Fibroblast of skin of abdomen (primary cell): ENCODE measurements at regions not wholly inside any gene's neighbourhood (a gene's known extent, or its start where the extent isn't known, plus 50 kb on each side); places are given as distances from the start of the nearest gene placed in this dataset.

Experiments used
- DNase-seq: peaks from one replicate; pipeline ENCODE4 v3.0.0-alpha.2; 2013

DNA sequence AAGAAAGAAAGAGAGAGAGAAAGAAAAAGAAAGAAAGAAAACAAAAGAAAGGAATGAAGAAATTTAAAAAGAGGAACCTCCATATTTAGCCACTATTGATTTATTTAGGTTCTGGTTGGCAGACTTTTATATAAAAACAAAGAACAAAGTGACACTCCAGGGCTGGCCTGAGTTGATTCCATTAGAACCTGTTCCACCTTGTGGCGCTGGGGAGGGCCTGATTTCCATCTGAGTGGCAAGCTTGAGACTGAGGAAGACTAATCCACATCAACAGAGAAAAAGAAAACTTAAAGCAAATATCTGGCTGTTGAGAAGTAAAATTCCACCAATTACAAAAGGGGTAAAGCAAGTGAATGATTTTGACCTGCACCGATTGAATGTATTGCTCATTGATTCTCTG lies 345.3 kb downstream of the EN1 start:
- DNase-seq = no peak

DNA sequence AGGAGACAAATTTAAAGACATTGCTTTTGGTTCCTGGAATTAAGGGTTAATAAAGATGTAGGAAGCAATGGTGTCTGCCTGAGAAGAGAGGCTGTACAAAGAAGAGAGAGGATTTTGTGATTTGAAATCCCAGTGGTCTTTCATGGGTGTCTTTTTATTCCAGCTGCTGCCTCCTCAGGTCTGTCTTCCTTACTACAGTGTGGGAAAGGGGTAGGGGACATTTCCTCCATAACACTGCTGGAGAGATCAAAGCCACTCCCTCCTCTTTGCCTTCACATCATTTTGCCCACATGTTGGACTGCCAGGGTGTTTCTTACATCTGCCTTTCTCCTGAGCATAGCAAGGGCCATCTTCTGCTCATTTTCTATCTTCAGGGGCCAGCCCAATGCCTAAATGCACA lies 348.5 kb downstream of the EN1 start:
- DNase-seq = no peak

DNA sequence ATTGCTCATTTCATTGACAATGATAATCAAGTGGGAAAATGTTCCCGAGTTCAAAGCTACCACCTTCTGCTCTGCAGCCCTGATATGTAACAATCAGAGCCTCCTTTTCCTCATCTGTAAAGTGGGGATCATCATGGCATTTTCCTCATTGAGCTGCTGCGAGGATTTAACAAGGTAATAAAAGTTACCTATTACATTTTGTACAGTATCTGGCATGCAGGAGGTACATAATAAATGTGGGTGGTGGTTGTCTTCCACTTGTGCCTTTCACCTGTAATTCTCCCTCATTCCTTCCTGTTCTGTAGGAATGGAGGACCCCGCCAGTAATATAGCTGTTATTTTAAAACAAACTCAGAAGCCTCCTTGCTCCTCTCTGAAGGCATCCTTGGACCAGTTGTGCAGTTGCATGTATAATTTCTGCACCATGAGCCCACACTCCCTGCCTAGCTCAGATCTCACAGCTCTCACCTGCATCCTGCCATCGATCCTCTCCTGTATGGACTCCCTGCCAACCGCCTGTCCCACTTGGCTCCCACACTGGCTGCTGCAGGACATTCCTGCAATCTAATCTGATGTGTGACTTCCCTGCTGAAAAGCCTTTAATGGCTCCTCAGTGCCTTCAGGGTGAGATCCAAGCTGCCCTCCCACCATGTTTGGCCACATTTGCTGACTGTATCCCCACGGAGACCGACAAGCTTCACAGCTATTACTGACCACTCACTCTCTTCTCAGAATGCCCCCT lies 350.4 kb downstream of the EN1 start:
- no peak for DNase-seq

DNA sequence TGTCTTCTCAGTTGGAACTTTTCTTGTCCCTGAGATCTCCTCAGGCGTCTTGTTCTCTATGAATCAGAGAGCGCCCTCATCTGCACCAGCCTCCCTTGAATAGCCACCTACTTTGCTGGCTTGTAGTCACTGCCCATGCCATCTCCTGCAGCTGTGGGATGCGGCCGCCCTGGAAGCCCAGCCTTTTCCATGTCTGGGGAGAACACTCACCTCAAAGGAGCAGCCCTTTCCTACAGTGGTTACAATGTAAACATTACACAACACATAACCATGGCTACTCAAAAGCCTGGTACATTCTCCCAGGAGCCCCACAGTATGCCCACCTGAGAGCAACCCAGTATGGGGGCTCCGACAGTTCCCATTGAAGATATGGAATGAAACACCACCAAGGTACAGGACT lies 351.0 kb downstream of the EN1 start:
- DNase-seq = no peak

DNA sequence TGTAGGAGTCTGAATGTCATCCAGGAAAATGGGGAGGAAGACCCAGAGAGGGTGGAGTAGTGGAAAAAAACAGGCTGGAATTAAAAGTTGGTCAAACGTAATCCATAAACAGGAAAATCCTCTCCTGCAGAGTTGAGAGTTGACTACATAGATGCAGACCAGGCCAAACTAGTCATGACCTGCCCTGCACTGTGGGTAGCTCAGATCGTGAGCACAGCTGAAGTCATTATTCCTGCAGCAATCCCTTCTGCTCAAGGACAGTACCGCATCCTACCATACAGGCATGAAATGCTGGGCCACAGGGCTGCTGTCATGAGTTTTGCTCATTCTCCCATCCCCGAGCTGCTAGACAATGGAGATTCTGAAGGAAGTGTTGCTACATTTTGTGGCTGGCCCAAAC lies 352.2 kb downstream of the EN1 start:
- DNase-seq = no peak

DNA sequence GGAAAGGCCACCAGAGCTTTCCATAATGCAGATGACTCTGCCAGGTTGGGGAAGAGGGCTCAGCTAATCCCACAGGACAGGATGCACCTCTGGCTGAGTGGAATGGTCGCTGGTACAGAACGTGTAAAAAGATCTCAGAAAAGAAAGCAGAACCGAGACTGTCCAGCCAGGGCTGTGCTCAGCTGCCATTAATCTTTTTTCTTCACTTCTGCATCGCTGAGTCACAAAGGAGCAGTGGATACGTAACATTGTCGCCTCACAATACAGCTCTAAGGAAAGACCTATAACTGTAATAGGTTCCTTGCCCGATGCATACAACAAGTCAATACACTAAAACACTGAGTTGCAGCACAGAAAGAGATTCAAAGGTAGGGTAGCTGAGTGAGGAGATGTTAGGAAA lies 354.2 kb downstream of the EN1 start:
- no peak for DNase-seq

DNA sequence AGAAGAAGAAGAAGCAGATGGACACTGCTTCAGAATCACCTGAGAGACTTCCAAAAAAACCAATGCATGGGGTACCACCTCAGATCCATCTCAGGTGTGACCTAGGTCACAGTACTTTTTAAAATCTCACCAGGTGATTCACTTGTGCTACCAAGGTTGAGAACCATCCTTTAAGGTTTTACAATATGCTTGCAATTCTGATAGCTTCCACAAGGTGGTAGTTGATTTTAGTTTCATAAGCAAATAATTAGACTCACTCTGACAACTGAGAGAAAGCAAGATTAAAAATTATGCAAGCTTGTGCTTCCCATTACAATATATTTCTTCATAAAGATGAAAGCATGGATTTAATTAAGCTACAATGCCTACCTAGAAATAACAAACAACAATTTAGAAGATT lies 355.1 kb downstream of the EN1 start:
- DNase-seq = peak; percentile 6

DNA sequence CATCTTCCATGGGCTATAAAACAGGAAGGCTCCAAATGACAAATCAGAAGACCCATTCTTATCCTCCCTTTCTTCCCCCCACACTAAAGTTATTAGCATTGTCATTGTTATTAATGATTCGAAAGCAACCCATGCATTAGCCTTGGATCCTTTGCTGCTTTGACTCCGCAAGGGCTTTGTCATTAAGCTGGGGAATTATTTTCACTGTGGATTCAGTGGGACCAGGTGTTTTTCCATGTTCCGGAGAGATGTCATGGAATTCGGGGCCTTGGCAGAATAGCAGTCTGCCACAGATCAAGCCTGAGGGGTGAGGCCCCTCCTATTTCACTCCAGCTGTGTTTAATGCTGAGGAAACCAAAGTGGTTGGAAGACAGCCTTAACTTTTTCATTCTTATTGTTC lies 357.1 kb downstream of the EN1 start:
- no peak for DNase-seq

DNA sequence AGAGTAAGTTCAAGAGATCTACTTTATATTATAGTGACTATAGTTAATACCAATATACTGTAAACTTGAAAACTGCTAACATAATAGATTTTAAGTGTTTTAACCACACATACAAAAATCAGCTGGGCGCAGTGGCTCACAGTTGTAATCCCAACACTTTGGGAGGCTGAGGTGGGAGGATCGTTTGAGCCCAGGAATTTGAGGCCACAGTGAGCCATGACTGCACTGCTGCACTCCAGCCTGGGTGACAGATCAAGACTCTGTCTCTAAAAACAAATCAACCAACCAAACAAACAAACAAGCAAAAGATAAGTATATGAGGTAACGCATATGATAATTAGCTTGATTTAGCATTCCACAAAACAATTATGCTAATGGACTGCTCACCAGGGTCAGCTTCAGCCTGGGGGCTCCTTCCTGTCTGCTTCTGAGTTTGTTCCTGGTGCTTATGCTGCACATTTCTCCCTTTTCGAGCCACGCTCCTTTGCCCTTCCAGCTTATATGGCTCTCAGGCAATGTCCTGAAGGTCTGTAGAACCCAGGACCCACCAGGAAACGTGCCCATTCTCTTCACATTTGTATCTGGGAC lies 357.6 kb downstream of the EN1 start:
- DNase-seq = no peak

DNA sequence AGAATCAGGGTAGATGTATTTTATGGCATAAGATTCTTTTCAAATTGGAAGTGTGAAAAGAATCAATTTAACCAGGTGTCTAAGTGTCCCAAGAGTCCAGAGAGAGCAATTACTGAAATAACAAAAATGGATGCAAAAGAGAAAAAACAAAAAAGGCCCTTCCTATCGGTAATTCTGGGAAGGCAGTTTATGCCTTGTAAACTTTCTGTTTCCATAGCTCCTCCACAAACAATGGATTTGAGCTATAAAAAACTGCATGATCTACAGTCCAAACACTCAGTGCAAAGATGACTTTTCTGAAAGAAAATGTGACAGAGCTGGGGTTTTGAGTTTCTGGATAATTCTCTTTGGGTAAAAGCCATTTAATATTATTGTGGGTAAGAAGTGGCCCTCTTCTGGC lies 366.1 kb downstream of the EN1 start:
- DNase-seq = no peak

DNA sequence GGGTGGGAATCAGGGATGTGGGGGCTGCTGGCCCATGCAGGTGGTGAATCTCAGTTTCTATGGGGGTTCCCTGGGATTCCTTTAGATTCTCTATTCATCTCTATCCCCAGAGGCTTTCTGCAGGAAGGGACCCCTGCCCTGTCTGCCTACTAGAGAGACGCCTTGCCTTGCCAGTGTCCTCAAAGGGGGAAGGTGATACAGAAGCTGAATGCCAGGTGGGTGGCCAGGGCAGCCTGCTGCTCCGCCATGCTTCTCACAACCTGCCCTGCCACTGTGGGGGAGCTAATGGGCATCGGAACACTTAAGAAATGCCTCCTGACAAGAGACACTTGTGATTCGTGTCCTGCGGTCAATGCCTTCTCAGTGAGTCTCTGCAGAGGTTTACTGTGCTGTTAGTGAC lies 368.4 kb downstream of the EN1 start:
- DNase-seq = no peak

DNA sequence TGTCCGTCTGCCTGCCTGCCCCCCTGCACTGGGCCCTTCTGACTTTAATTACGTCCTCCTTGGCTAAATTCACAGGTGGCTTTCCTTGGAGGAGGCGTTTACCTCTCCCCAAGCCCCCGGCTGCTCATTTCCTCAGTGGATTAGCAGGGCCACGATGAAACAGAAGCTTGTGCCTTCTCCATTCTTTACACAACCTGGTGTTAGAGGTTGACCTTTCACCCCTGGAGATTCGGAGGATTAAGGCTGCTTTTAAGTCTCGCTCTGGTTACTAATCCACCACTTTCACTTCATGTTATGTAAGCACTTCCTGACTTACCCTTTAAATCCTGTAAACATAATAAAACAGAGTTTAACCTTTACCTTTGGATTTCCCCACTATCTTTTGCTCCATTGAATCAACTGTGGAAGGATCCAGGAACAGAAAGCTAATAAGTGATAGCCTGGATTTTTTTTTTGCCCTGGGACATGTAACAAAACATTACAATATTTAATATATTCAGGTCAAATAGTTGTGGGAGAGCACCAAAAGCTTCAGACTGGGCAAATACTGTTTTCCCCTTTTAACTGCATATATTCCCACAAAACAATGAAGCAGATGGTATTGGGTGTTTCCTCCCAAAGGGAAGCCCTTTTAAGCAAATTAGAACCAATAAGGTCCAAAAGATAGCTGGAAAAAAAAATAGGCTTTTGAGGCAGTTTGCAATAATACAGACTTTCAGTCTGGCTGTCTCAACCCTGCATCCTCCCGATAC lies 370.2 kb downstream of the EN1 start:
- no peak for DNase-seq

DNA sequence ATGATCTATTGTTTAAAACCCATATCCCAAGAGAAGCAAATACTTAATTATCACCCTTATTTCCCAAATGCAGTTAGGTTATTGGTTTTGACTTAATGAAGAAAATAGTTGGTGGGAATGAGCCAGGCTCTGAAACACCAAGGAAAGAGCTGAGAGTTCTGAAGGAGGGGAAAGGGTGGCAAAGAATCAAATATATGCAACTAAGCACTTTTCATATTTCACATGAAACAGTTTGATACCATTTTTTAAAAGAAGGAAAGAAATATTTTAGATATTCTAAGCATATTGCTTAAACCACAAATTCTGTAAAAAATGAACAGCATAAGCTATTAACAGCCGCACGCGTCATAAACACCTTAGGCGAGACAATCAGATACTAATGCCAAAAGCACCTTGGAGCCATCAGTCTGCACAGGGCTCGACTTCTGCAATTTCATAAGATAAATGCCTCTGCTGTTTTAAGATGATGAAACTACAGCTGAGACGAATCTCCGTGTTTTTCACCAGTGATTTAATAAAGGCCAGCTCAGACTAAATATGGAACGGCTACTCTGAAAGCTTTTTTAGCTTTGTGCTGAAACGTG lies 371.7 kb downstream of the EN1 start:
- no peak for DNase-seq

DNA sequence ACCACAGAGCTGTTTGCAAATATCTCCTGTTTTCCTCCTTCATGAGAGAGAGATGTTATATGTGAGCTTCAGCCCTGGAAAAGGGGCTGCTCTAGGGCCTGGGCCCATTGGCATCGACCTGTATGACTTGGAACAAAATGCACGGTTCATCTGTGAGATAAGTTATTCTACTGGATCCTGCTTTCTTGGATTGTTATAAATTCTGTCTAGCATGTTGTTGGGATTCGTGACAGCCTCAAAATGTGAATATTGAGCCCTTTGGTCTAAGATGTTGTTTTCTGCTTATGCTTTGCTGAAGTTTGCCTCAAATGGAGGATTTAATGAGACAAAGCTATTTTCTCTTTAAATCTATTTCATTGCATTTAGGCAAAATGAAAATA lies 372.9 kb downstream of the EN1 start:
- DNase-seq = no peak

DNA sequence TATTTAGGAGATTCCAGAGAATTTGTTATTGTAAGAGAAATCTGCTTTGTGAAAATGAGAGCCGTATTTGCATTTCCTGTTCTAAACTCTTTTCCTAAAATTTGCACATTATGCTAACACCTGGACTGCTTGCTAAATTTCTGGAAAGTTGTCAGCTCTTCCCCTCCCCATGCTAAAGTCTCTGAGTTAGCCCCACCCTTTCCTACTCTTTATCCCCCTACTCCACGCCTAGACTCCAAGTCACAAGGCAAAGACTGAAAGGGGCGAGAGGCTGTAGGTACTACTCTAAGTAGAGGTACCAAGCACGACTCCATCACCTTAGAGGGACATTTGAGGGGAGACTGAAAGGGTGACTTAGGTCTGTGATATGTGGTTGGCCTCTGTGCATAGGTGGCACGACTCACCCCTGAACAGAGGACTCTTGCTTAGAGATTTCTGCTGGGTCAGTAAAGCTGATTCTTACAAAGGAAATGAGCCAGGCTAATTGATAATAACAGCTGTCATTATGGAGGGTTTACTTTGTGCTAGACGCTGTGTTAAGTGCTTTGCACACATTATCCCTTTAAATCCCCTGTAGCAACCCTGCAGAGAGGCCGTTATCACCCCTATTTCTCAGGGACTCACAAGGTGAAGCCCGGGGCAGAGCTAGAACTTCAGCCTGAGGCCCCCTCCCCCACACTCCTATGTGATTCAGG lies 373.5 kb downstream of the EN1 start:
- DNase-seq = no peak

DNA sequence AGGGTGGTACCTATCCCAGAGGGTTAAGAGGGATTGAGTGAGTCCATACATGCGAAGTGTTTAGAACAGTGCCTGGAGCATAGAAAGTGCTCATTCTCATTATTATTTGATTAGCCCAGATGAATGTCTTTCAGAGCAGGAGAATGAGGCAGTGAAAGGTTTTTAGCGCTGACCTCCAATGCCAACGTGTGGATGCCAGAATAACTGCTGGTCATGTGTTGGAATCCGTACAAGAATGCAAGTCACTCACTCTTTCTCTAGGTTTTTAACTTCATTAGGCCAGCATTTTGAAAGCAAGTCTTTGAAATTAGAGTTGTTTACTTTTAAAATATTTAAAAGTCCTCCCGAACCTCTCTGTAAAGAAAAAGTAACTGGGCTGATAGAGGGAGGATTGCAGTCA lies 374.2 kb downstream of the EN1 start:
- DNase-seq = no peak

DNA sequence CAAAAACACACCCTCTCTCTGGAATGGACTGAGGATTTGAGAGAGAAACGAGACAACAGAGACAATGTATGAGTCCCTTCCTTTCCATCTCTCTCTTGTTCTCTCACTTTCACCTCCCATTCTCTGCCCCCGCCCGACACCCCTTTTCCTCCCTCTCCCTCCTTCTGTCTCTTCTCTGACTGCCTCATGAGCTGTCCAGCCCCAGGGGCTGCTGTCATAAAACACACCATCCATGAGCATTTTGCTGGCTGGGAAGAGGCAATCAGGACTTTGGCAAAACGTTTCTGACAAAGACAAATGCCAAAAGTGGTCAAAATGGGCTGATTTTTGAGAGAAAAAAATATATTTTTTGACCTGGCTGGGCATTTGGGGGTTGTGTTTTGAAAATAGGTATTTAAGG lies 377.2 kb downstream of the EN1 start:
- DNase-seq = no peak

DNA sequence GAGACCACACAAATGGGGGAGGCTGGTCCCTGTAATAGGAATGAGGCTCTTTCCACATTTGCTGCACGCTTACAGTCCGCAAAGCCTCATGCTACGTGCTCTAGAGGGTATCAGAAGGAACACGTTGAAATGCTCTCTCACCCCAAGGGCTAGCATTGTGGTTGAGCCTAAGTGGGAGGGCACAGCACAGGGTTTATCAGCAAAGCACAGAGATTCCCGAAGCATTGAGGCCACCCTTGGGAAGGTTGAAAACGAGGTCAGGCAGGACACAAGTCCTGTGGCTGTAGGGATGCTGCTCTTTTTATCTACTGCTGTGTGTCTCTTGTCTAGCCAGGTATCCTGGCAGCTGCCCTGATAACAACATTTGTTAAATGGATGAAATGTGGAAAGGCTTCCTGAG lies 378.3 kb downstream of the EN1 start:
- DNase-seq = no peak

DNA sequence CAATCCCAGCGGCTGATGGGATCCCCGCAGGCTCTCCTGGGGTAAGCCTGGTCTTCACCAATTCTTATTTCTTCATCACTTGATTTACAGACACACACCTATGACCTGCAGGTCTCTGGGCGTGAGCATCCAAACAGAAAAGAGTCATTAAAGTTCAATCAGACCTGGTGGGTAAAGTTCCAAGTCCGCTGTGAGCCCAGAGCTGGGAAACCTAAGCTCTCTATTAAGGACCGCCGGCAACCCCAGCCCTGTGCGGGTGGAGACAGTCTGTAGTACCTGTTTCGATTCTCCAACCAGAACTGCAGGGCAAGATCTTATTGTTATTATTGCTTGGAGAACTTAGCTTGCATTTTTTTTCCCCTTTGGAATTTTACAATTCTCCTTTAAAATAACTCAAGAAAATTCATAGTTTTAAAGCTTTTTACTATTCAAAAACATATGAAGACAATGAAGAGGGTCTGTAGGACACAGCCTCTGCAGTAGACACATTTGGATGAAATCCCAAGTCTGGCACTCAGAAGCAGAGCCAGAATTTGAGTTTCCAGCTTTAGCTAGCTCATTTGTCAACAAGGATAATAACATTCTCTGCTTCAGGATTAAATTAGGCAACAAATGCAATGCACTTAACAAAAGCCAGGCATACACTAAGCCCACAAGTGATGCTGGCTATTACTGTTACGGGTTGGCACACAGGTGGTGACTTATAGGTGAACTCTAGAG lies 376.4 kb downstream of the INSIG2 start:
- DNase-seq = no peak

DNA sequence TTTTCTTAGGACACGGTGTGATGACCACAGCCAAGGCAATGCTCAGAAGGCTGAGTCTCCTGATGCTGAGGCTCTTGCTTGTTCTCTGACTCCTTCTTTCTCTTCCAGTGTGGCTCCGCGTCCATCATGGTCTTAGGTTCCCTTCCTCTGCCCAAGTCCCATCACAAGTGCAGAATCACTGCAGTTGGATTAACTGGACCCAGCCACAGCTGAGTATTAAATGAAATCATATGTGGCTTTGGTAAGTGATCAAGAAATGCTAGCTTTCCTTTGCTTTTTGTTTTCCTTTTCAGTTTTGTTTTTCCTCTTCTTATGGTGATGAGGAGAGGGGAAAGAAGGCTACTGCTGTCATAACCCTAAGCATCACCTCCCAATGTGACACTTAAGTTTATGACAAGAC lies 375.8 kb downstream of the INSIG2 start:
- no peak for DNase-seq

DNA sequence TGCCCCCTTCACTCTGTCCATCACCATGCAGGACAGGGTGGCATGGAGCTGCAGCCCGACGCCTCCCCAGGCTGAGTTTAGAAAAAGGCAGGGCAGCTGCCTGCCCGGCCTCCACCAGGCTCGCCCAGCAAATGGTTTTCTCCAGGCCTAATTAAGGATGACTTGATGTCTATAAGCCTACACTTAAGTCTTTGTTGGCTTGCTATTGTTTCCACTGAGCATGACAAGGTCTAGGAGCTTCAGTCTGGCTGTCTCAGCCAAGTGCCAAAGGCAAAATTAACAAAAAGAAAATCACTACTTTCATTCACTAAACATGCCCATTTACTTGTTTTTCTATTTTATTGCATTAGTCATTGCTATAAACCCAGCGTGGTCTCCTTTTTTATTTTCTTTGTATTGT lies 372.2 kb downstream of the INSIG2 start:
- no peak for DNase-seq

DNA sequence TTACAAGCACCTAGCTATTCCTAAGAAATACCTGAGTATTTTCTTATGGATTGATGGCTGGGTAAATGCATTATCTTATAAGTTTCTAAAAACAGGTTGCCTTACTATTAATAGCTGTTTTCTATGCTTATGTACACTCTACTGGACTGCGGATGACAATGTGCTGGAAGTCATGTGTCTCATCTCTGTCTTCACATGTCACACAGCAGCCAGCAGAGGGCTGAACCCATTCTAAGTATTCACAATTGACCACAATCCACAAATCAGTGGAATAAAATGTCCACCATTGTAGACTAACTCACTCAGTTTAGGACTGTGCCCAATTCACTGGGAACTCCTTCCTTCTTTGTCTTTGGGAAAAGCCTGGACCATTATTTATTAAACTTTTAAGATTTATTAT lies 371.2 kb downstream of the INSIG2 start:
- no peak for DNase-seq

DNA sequence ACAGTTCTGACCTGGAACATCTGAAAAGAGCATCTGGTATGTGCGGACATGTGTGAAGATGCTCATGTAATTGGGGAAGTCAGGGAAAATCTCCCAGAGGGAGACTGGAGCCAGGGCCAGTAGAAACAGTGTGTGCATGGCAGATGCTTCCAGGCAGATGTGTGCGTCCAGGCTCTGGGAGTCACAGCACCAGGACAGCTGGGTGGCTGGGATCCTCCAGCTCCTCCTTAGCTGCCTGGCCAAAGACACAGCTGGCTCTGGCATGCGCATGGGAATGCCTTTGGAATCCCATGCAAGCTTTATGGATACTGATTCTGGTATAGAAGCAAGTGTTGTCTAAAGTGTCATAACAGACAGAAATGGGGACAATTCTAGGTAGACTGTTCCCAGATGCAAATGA lies 369.7 kb downstream of the INSIG2 start:
- no peak for DNase-seq
